ENCODE measurements at regions not wholly inside any gene's neighbourhood (a gene's known extent, or its start where the extent isn't known, plus 50 kb on each side); places are given as distances from the start of the nearest gene placed in this dataset.
"Not testable (repeated sequence)": the region's sequence is repeated elsewhere in the genome, so short reads cannot be mapped to it uniquely, and the experiment has no call there.

DNA sequence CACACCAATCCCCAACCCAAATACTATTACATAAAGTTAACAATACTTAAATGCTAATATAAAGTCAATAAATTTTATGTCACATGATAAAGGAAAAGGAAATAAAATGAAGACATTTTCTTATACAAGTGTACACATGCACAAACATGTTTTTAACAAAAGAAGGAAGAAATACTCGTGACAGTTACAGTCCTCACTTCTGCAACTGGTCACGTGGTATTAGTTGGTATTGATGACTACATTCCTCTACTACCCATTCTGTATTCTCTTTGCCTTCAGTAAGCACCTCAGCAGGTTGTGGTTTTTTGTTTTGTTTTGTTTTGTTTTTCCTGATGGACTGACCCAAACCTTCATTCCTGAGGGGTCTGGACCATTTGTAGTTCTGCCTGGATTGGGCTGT, 176.9 kb upstream of the CCNH start:
- DNase-seq, result no peak

DNA sequence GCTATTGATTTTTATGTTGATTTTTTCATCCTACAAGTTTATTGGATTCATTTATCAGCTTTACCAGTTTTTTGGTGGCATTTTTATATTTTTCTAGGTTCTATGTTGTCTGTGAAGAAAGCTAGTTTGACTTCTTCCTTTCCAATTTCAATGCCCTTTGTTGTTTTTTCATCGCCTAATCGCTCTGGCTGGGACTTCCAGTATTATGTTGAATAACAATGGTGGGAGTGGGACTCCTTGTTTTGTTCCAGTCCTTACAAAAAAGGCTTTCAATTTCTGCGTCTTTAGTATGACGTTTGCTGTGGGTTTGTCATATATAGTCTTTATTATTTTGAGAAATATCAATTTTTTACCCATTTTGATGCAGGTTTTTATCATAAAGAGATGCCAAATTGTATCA, 175.6 kb upstream of the CCNH start:
- no peak for DNase-seq

DNA sequence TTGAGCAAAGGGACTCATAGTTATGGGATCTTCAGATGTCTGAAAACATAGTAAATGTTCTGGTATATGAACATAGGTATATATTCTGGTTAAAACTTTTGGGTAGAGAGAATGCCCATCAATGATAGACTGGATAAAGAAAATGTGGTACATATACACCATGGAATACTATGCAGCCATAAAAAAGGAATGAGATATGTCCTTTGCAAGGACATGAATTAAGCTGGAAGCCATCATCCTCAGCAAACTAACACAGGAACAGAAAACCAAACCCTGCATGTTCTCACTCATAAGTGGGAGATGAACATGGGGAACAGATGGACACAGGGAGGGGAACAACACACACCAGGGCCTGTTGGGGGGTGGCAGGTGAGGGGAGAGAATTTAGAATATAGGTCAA, 171.0 kb upstream of the CCNH start:
- not testable (repeated sequence) for DNase-seq

DNA sequence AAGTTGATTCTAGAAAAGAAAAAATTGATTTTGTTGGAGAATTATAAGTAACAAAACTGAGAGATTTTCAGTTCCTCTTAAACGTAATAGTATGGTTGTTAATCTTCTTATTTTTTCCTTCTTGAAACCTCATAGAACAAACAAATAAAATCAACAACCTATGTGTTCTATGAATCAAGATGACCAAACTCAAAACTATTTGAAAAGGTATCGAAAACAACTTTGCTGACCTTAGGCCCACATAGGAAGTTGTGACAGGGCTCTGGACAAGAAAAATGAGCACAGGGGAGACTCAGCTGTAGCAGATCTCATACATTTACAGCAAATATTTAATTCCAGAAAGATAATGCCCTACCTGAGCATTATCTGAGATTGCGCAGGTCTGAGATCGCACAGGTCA, 169.4 kb upstream of the CCNH start:
- DNase-seq, result no peak

DNA sequence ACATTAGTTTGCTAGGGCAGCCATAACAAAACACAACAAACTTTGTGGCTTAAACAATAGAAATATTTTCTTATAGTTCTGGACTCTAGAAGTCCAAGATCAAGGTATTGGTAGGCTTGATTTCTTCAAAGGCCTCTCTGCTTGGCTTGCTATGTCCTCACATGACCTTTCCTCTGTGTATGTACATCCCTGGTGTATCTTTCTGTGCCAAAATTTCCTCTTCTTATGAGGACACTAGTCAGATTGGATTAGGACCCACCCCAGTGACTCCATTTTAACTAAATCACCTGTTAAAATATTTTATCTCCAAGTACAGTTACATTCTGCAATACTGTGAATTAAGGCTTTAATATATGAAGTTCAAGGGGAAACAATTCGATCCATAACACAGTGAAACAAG, 168.9 kb upstream of the CCNH start:
- DNase-seq, result no peak

DNA sequence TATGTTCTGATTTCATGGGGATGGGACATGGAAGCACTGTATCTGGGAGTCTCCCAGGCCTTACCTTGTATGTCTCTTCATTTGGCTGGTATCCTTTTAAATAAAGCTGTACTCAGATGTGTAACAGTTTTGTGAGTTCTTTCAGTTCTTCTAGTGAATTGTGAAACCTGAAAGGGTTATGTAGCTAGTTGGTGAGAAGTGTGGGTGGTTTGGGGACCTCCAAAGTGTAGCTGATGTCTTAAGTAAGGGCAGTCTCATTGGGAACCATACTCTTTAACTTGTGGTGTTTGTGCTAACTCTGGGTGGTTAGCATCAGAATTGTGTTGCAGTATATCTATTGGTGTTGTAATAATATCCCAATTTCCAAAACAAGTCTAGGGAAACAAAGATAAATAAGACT, 166.9 kb upstream of the CCNH start:
- DNase-seq, result no peak

DNA sequence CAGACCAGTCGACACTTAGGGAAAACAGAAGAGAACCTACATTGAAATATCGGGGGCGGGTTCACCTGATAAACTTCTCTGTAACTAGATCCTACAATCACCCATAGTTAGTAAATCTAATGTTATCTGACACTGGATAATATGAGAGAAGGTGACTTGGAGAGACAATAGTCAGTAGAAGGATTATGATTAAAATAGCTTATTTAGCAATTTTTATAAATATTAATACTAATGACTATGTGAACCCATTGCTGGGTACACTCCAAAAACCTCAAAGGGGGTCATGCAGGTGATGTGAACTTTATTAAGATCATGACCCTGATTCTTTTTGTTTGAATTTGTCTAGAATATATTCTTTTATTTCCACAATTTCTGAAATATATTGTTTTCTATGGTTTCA, 164.1 kb upstream of the CCNH start:
- DNase-seq, result no peak

DNA sequence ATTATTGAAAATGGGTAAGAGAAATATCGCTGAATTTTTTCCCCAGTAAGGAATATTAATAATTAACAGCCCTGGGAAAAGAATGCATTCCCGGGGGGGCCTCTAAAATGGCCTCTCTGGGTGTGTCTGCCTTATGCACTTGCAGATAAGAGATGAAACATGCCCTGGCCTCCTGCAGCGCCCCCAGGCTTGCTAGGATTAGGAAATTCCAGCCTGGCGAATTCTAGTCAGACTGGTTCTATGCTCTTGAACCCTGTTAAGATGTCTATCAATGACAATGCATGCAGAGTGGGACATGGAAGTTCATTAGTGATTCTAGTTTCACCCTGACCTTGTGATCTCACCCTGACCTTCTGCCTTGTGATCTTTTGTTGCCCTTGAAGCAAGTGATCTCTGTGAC, 163.6 kb upstream of the CCNH start:
- DNase-seq, result not testable (repeated sequence)

DNA sequence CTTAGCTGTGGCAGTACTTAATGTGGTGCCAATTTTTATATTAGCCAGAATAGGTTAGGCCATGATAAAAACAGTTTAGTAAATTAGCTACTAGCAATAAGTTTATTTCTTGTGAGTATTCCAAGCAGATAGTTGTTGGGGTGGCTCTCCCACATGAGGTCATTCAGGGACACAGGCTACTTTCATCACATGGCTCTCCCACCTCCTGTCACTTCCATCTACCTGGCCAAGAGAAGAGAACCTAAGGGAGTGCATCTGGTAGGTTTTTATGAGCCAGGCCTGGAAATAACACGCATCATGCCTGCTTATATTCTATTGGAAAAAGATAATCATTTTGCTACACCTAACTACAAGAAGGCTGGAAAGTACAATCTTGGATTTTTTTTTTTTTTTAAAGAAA, 161.4 kb upstream of the CCNH start:
- no peak for DNase-seq

DNA sequence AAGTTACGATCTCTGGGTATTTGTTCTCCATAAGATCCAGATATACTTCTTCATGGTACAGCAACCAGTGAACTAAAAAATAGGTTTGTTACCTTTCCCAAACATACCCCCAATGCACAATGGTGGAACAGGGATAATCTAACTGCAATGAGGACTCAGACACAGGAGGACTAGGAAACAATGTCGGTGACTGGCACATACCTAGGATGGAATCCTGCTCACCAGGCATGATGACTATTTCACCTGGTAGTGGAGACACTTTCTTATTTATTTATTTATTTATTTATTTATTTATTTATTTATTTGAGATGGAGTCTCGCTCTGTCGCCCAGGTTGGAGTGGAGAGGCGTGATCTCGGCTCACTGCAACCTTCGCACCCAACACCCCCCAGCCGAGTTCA, 159.9 kb upstream of the CCNH start:
- DNase-seq, result no peak

DNA sequence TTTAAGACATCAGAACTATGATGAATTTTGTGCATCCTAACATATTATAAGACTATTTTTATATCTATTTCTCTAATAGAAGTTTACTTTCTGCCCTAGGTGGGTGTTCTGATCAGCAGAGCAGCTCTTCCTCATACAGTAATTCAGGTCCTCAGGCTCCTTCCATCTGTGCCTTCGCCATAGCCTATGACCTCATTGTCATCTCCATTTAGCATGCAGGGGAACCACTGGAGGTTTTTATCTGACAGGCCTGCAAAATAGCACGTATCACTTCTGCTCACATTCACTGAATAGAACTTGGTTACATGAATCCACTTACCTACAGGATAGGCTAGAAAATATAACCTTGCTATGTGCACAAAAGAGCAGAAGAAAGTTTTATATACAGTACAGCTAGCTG, 159.4 kb upstream of the CCNH start:
- DNase-seq, result no peak

DNA sequence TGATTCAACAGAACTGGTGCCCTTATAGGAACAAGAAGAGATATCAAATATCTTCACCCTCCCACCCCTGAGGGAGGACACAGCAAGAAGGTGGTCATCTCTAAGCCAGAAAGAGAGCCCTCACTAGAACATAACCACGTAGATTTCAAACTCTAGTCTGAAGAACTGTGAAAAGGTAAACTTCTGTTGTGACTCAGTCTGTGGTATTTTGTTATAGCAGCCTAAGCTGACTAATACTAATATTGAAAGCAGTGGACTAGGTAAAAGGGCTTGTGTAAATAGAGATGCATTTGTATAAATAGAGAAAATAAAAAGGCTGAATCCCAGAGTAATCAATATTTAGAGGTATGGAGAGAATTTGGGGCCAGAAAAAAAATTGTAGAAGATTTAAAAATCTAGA, 157.6 kb upstream of the CCNH start:
- DNase-seq, result no peak

DNA sequence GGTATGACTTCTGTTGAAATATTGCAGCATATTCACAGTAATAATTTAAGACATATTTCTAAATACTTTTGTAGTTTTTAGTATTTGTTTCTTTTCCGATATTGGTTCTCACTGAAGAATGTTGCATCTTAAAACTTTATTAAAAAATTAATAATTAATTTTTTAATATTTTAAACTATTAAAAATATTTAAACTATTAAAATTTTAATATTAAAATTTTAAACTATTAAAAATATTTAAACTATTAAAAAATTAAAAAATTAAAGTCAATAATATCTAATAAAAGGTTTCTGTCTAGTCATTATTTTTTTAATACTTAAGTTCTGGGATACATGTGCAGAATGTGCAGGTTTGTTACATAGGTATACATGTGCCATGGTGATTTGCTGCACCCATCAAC, 149.3 kb upstream of the CCNH start:
- no peak for DNase-seq

DNA sequence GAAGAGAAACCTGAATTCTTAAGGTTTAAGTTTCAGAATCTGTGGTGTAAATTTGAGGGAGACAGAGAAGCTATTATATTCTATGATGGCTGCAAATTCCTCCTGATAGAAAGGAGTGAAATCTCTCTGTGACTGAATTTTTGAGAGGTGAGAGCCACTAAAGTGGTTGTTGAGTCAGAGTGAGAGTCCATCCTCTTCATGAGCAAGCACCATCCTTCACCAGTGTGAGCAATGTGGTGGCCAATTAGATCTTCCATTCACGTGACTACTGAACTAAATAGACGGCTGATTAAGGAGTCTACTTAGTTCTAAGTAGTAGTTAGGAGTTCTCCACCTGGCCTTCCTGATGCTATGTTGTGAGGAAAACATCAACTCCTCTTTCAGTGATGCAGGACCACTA, 147.8 kb upstream of the CCNH start:
- DNase-seq, result no peak

DNA sequence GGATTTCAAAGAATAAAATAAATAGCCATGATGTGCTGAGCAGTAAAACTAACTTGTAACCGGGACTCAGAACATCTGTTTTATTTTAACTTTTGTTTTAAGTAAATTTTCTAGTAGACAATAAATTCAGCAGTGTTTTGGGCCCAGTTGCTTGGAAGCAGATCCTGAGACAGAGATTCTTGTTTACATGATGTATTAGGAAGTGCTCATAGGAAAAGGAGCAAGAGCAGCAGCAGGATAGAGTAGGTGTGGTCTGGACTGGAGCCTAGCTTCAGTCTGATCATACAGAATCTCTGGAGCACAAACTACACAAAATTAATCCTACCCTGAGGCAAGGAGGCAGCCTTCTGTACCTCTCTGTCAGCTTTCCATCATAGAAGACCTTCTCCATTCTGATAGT, 139.2 kb upstream of the CCNH start:
- no peak for DNase-seq

DNA sequence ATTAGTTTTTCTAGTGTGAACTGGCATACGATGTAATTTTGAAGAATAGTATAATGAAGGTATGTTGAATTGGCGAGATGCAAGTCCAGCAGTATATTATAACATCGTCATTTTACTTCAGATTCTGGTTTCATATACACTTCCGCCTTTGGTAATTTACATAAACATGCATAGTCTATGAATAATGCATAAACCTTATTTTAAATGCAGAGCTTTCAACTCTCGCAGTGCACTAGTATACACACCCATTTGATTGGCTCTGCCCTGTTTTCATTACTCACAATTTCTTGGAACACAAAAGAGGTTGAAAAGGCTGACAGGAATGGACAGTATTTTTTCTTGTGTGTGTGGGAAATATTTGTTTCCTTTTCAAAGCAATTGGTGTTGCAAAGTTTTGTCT, 128.9 kb upstream of the CCNH start:
- DNase-seq, result no peak

DNA sequence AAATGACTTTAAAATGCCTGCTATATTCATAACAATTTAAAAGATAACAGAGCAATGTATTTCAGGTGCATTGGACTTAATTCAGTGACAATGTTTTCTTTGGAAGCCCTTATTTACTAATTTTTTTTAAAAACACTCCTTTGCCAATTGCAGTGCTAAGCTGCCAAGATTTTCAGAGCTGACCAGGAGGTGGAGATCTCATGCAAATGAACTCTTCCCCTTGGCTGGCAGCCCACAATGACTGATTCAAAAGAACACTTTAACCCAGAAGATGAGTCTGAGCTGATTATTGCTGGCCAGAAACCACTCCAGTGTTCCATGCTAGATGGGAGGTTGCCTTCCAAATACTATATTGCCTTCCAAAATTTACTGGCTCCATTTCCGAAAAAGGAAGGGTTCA, 128.3 kb upstream of the CCNH start:
- DNase-seq, result no peak

DNA sequence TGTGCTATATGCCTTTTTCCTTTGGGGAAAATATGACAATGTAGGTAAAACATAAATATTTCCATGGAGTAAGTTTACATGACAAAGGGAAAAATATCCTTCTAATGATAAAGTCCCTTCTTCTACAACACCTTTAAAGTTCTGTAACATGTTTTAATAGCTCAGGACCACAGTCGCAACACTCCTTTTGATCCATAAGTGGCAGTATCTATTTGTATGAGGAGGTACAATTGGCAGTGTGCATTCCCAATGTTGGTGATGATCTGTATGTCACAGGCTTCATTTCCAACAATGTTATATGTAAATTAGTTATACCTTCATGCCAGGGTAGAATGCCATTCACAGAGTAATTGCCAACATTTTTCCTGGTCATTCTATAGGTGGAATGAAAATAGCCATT, 127.1 kb upstream of the CCNH start:
- DNase-seq, result no peak

DNA sequence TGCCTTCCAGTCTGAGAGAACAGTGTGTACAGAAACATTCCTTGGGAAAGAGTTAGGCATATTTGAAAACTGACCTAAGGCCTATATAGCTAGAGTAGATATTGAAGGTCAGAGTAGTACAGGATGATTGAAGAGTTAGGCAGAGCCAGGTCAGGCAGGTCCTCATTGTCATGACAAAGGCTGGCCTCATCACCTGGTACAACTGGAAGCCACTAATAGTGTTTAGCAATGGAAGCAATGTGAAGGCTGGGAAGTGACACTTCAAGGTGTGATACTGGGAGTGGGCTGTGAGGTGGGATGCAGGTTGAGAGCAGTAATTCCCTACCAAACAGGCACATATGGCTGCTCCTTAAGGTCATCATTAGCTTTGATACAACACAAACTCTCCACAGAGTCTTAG, 123.6 kb upstream of the CCNH start:
- DNase-seq, result no peak

DNA sequence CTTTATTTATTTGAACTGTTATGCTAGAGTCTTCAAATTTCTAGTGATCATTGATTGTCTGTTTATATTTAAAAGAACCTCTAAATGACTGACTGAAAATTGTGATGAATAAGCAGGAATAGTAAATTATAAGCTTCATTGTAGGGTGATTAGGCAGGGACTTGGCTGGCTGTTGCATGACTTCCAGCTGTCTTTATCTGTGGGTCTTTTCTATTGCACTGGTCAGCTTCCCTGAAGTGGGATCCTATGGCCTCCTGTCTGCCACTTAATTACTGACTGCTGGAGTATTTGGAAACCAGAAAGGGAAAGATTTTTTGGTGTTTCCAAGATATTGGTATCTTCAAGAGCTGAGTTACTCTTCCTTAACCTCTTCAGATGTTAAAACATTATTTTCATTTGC, 123.0 kb upstream of the CCNH start:
- DNase-seq, result no peak

DNA sequence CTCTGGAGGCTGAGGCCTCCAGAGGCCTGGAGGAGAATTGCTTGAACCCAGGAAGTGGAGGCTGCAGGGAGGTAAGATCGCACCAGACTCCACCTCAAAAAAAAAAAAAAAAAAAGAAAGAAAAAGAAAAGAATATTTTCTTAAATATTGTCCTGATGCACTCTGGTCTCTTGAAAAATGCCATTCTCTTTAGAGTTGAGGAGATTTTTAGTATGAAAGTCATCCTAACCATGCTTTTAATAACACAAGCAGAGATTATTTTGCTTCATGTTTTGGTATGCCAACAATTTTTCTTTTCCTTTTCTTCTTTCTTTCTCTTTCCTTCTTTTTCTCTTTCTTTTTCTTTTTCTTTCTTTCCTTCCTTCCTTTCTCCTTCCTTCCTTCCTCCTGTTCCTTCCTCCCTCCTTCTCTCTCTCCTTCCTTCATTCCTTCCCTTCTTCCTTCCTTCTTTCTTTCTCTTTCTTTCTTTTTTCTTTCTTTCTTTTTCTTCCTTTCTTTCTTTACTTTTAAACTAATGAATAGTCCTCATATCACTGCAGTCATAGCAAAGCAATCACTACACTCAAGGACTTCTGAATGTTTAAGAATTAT, 116.9 kb upstream of the CCNH start:
- DNase-seq, result no peak

DNA sequence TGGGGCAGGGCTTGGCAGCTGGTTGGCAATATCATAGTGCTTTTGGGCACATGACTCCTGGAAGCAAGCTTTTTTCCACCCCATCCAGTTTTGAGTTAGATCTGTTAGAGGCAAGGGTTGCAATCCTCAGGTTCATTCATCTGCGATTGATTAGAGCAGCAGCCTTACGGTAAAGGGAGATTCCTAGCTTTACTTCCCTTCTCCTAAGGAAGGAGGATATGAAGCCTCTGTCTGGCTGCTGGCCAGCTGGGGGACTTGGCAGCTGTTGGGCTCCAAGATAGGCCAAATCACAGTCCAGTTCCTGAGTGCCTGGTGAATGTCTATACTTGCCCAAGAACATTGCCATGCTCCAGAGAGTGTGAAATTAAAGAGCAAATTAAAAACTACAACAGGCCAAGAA, 113.4 kb upstream of the CCNH start:
- no peak for DNase-seq

DNA sequence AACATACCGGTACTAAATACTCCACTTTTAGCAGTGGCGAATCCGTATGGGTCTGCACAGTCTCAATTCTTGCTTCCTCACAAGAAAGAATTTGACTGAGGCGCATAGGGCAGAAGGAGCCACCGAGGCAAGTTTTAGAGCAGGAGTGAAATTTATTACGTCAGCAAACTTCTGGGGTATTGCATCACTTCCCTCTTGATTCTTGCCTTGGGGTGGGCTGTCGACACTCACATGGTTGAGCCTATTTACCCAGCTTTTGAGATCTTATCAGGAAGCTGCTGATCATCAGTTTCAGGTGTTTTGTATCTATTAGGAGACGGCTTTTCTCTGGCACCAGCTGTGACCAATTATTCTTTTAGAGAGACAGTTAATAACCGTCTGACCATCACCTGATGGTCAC, 111.5 kb upstream of the CCNH start:
- no peak for DNase-seq

DNA sequence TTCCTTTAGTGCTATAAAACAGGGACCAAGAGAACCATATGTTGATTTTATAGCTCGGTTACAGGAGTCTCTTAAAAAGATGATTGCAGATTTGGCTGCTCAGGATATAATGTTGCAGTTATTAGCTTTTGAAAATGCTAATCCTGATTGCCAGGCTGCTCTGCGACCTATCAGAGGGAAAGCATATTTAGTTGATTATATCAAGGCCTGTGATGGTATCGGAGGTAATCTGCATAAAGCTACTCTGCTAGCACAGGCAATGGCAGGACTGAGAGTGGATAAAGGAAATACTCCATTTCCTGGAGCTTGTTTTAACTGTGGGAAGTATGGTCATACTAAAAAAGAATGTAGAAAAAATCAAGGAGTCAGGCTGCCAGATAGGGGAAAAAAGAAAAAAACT, 99.0 kb upstream of the CCNH start:
- not testable (repeated sequence) for DNase-seq

DNA sequence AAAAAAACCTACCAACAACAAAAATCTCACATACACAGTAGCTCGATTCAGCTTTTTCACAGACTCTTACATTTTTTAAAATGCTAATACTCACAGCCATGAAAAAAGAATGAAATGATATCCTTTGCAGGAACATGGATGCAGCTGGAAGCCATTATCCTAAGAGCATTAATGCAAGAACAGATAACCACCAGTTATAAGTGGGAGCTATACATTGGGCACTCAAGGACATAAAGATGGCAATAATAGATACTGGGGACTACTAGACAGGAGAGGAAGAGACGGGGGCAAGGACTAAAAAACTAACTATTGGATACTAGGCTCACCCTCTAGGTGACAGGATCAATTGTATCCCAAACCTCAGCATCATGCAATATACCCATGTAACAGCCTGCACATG, 90.3 kb upstream of the CCNH start:
- DNase-seq, result no peak

Measured in central memory CD4-positive, alpha-beta T cell (primary cell).